A673 (cell line): ENCODE measurements at regions not wholly inside any gene's neighbourhood (a gene's known extent, or its start where the extent isn't known, plus 50 kb on each side); places are given as distances from the start of the nearest gene placed in this dataset.

Experiments
- BruUV-seq: library from RNA; stranded (reverse); fragments of 400-500 nt; replicated peaks from 2 replicates; lab custom pipeline; 2021; lab: Mats Ljungman, UMichigan
- CTCF ChIA-PET: fragments of 300-600 bp; sonication (Branson Sonifier 250); formaldehyde crosslinking; loops from one replicate; lab custom pipeline; 2022; ENCODE audit warnings: antibody characterized with exemption; lab: Charles Lee
- POLR2A ChIA-PET: fragments of 300-600 bp; sonication (Branson Sonifier 250); formaldehyde crosslinking; loops from one replicate; lab custom pipeline; 2022; ENCODE audit warnings: antibody characterized with exemption; ENCODE audit not compliant: low non-redundant PET; lab: Charles Lee
- DNase-seq: peaks from one replicate; pipeline ENCODE4 v3.0.0-alpha.2; 2015; ENCODE audit warnings: low spot score
- H3K27ac ChIP-seq: fragments of 200-600 bp; sonication (generic); 2 replicates; pipeline ENCODE4 v1.5.1; 2016; ENCODE audit warnings: mixed run types, low read depth, mild to moderate bottlenecking, mixed read lengths, antibody characterized with exemption, low read length; ENCODE audit not compliant: poor library complexity, severe bottlenecking
- H3K27me3 ChIP-seq: fragments of 200-600 bp; sonication (generic); replicated peaks from 2 replicates; pipeline ENCODE4 v1.6.1; 2017; ENCODE audit warnings: mixed run types, low read depth, mild to moderate bottlenecking, mixed read lengths, antibody characterized with exemption, low read length; ENCODE audit not compliant: insufficient read depth, poor library complexity
- H3K36me3 ChIP-seq: fragments of 200-600 bp; sonication (generic); 2 replicates; pipeline ENCODE4 v1.6.1; 2016; ENCODE audit warnings: mixed run types, mild to moderate bottlenecking, mixed read lengths, antibody characterized with exemption, low read length; ENCODE audit not compliant: insufficient read depth, poor library complexity, severe bottlenecking
- H3K4me1 ChIP-seq: fragments of 200-600 bp; sonication (generic); 2 replicates; pipeline ENCODE4 v1.6.1; 2017; ENCODE audit warnings: mixed run types, mild to moderate bottlenecking, mixed read lengths, antibody characterized with exemption, low read length; ENCODE audit not compliant: insufficient read depth, poor library complexity, severe bottlenecking
- H3K4me3 ChIP-seq: fragments of 200-600 bp; sonication (generic); 2 replicates; pipeline ENCODE4 v1.5.1; 2016; ENCODE audit warnings: low read depth, mixed run types, mild to moderate bottlenecking, mixed read lengths, low read length; ENCODE audit not compliant: poor library complexity, severe bottlenecking
- H3K9me3 ChIP-seq: fragments of 200-600 bp; sonication (generic); 2 replicates; pipeline ENCODE4 v1.6.1; 2016; ENCODE audit warnings: mixed run types, low read depth, mild to moderate bottlenecking, mixed read lengths, antibody characterized with exemption, low read length; ENCODE audit not compliant: poor library complexity, severe bottlenecking
- EZH2 ChIP-seq: fragments of 200-600 bp; sonication (generic); IDR thresholded peaks from 2 replicates; pipeline ENCODE4 v1.6.1; 2017; ENCODE audit warnings: borderline replicate concordance, low read depth, mild to moderate bottlenecking, mixed read lengths, antibody characterized with exemption, low read length; ENCODE audit not compliant: poor library complexity, severe bottlenecking
- intact Hi-C: fragments of 100-400 bp; cut with micrococcal nuclease; formaldehyde crosslinking; loops from one replicate; pipeline ENCODE4 v1.10.0; 2022; ENCODE audit not compliant: unreplicated experiment
- TF ChIP-seq, protein P1 (sequence below): fragments of 300-800, 200-600 bp; sonication (generic); conservative IDR thresholded peaks from 2 replicates; pipeline ENCODE4 v1.5.1; 2017; ENCODE audit warnings: low read depth, mild to moderate bottlenecking, antibody characterized with exemption, low read length, moderate library complexity, mixed read lengths

- BruUV-seq = no TSS peak
- Histone ChIP-seq H3K27me3 (no peaks in the 10 kb centered on the region), H3K27ac (no peak overlapping the region), H3K36me3 (no peaks in the 10 kb centered on the region), H3K4me3 (no peak overlapping the region), H3K4me1 (peaks cover 6% of the 10 kb centered on the region), H3K9me3 (peaks cover 4% of the 10 kb centered on the region)
- POLR2A ChIA-PET = no interaction called here
- CTCF ChIA-PET = no interaction called here
- DNase-seq = no peak
- intact Hi-C loops = no loop called here
- TF ChIP-seq, protein P1, sequence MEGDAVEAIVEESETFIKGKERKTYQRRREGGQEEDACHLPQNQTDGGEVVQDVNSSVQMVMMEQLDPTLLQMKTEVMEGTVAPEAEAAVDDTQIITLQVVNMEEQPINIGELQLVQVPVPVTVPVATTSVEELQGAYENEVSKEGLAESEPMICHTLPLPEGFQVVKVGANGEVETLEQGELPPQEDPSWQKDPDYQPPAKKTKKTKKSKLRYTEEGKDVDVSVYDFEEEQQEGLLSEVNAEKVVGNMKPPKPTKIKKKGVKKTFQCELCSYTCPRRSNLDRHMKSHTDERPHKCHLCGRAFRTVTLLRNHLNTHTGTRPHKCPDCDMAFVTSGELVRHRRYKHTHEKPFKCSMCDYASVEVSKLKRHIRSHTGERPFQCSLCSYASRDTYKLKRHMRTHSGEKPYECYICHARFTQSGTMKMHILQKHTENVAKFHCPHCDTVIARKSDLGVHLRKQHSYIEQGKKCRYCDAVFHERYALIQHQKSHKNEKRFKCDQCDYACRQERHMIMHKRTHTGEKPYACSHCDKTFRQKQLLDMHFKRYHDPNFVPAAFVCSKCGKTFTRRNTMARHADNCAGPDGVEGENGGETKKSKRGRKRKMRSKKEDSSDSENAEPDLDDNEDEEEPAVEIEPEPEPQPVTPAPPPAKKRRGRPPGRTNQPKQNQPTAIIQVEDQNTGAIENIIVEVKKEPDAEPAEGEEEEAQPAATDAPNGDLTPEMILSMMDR = no peak
- no peak for TF ChIP-seq EZH2
These were observed 182.9 kb downstream of the EXOC5 start for GRCh38 chr14:57085801-57086200.

DNA sequence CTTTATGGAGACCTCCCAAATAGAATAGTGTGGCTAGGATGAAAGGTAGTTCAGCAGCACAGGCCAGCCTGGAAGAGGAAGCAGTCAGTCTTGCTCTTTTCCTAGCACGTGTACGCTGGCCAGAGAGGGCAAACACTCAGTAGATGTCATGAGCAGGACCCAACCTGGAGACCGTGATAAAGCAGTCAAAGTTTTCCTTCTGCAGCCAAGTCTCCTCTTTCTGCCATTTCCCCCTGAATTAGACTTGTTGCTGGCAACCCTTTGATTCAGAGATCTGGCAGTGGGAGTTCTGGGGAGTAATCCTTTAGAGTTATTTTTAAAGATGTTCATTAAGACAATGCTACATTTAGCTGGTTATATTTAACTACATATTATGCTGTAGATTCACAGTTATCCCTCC, 183.7 kb downstream of the EXOC5 start:
- no TSS peak for BruUV-seq
- ChIA-PET POLR2A (no interaction called here), CTCF (no interaction called here)
- H3K36me3 ChIP-seq = no peaks in the 10 kb centered on the region
- no peaks in the 10 kb centered on the region for H3K27me3 ChIP-seq
- H3K4me1 ChIP-seq = peaks cover 14% of the 10 kb centered on the region
- H3K9me3 ChIP-seq = peaks cover 4% of the 10 kb centered on the region
- no peak overlapping the region for H3K4me3 ChIP-seq
- H3K27ac ChIP-seq = no peak overlapping the region
- TF ChIP-seq EZH2 = no peak
- TF ChIP-seq, protein P1 = no peak
- intact Hi-C loops = no loop called here
- no peak for DNase-seq

DNA sequence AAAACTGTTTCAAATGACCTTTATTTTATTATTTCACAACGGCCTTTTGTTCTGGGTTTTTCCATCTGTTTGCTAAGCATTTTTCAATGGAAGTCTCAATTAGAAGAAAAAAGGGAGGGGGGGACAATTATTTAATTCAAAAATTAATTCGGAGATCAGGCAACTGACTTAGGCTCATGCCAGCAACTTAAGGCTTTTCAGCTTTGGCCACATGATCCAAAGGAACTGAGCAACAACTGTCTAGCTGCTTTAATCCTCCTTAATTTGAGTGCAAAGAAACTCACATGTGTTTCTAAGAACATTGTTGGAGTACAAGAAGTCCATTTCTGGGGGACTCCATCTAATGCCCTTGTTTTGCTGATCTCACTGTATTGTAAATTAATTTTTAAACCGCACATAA, 188.0 kb downstream of the EXOC5 start:
- ChIA-PET CTCF (no interaction called here), POLR2A (no interaction called here)
- TF ChIP-seq, protein P1 = no peak
- TF ChIP-seq EZH2 = no peak
- Histone ChIP-seq H3K27me3 (no peaks in the 10 kb centered on the region), H3K4me1 (peaks cover 14% of the 10 kb centered on the region), H3K36me3 (no peaks in the 10 kb centered on the region), H3K4me3 (no peak overlapping the region), H3K9me3 (no peaks in the 10 kb centered on the region), H3K27ac (no peak overlapping the region)
- BruUV-seq = no TSS peak
- DNase-seq = no peak
- intact Hi-C loops = no loop called here
